Dendritic cell treated with granulocyte-macrophage colony-stimulating factor and Interleukin-4, amounts not matched to agents 40 ng/mL and 50 ng/mL, for 4 days (primary cell): ENCODE measurements at regions not wholly inside any gene's neighbourhood (a gene's known extent, or its start where the extent isn't known, plus 50 kb on each side); places are given as distances from the start of the nearest gene placed in this dataset.
A peak's percentile ranks its signal among the peaks of the same experiment; 100 is the strongest.

ENCODE experiments used
- H3K27ac Mint-ChIP-seq: one replicate; pipeline ENCODE4 v1.8.0; 2022; ENCODE audit warnings: mild to moderate bottlenecking, mixed read lengths
- H3K27me3 Mint-ChIP-seq: one replicate; pipeline ENCODE4 v1.8.0; 2022; ENCODE audit warnings: mild to moderate bottlenecking, mixed read lengths
- H3K36me3 Mint-ChIP-seq: one replicate; pipeline ENCODE4 v1.8.0; 2022; ENCODE audit warnings: low read depth, mixed read lengths
- H3K4me1 Mint-ChIP-seq: one replicate; pipeline ENCODE4 v1.8.0; 2022; ENCODE audit warnings: low read depth, mixed read lengths
- H3K4me3 Mint-ChIP-seq: one replicate; pipeline ENCODE4 v1.8.0; 2022; ENCODE audit warnings: mild to moderate bottlenecking, moderate library complexity, mixed read lengths
- H3K9me3 Mint-ChIP-seq: one replicate; pipeline ENCODE4 v1.8.0; 2022; ENCODE audit warnings: mixed read lengths
- intact Hi-C: fragments of 100-400 bp; cut with micrococcal nuclease; formaldehyde crosslinking; loops from one replicate; pipeline ENCODE4 v1.15.0; 2022

- intact Hi-C loops: no loop called here
- Mint-ChIP-seq H3K9me3 (peaks cover 25% of the 10 kb centered on the region), H3K4me3 (no peak overlapping the region), H3K4me1 (no peaks in the 10 kb centered on the region), H3K27me3 (peaks cover 4% of the 10 kb centered on the region), H3K36me3 (no peaks in the 10 kb centered on the region), H3K27ac (no peak overlapping the region)
Measured at GRCh38 chr17:69735285-69735684, 320.8 kb downstream of the MAP2K6 start.

DNA sequence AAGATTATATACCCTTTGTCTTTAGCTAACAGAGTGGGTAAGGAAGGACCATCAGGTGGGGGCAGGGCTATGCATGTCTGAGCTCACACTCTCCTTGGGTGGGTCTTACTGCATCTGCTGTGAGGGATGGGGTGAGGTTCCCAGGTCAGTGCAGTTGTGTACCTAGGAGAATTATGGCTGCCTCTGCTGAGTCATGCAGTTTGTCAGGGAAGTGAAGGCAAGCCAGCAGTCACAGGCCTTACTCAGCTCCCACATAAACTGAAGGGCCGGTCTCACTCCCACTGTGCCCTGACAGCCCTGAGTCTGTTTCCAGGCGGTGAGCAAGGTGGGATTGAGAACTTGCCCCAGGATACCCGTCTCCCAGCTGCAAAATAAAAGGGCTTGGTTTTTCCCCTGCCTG lies 328.6 kb downstream of the MAP2K6 start:
- Mint-ChIP-seq H3K27me3 (no peaks in the 10 kb centered on the region), H3K36me3 (no peaks in the 10 kb centered on the region), H3K4me3 (no peak overlapping the region), H3K4me1 (no peaks in the 10 kb centered on the region), H3K27ac (no peak overlapping the region), H3K9me3 (peaks cover 45% of the 10 kb centered on the region)
- intact Hi-C loops: no loop called here

DNA sequence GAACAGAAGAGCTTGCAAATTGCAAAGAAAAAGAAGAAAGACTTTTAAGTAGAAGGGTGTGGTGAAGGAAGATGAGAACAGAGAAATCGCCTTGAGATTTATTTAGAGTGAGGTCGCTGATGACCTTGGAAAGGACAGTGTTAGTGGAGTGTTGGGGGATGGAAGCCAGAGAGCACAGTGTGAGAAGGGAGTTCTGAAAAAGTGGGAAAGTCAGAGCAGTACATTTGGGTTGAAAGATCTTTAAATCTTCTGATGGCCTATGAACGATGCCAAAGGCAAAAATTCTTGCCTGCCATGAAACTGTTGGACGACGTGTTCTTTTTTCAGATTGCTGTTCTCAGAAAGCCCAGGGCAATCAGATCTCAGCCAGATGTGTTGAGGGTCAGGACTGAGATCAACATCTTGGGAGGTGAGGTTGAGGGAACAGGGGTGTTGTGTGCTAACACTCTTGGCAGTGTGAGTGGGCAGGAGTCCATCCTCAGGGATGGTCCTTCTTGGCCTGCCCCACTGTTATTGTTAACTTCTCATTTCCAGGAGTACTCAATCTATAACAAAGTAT lies 330.1 kb downstream of the MAP2K6 start:
- Mint-ChIP-seq H3K27me3 (no peaks in the 10 kb centered on the region), H3K27ac (no peak overlapping the region), H3K36me3 (no peaks in the 10 kb centered on the region), H3K4me1 (no peaks in the 10 kb centered on the region), H3K9me3 (peaks cover 30% of the 10 kb centered on the region), H3K4me3 (no peak overlapping the region)
- intact Hi-C loops: no loop called here

DNA sequence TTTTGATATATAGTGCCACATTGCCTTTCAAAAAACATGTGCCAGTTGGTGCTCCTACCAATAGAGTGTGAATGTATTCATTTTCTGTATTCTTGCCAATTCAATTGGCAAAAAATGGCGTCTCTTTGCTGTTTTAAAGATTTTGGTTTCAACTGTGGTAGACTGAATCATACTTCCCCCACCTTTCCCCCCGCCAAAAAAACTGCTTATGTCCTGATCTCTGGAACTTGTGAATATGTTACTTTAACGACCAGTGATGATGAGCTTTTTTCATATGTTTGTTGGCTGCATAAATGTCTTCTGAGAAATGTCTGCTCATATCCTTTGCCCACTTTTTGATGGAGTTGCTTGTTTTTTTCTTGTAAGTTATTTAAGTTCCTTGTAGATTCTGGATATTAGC lies 325.1 kb upstream of the KCNJ16 start:
- no peak overlapping the region for H3K27ac Mint-ChIP-seq
- H3K36me3 Mint-ChIP-seq: no peaks in the 10 kb centered on the region
- no peaks in the 10 kb centered on the region for H3K4me1 Mint-ChIP-seq
- H3K4me3 Mint-ChIP-seq: no peak overlapping the region
- H3K9me3 Mint-ChIP-seq: no peaks in the 10 kb centered on the region
- no peaks in the 10 kb centered on the region for H3K27me3 Mint-ChIP-seq
- intact Hi-C loops: no loop called here

DNA sequence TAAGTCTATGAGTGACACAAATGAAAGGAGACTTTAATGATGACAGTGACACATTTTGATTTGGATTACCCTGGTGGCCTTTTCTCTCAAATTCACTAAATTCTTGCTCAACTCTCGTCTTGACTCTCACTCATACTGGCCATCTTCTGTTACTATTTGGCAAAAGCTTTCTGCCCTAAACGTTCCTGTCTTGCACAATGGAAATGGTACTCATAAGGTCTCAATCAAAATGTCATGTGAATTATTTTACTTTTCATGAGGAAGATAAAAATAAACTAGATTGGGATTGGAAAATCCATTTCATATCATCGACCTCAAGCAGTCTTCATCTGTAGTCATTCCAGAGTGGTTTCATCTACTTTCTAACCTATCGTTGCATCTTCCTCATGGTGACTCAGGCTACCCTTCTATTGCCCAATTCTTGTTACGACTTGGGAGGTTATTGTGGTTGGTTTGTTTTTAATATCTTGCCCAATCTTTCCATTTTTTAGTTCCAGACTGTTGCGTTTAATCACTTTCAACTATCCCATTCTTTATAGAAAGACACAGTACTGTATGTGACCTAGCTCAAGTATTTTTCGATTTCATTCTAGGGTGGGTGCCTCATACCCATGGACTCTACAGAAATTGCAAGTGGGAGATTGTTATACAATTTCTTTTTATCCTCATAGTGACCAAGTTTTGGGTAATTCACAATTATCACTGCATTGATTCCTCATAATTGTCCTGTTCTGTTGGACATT lies 317.2 kb upstream of the KCNJ16 start:
- Mint-ChIP-seq H3K27ac (no peak overlapping the region), H3K27me3 (peaks cover 4% of the 10 kb centered on the region), H3K36me3 (no peaks in the 10 kb centered on the region), H3K9me3 (peaks cover 9% of the 10 kb centered on the region), H3K4me3 (no peak overlapping the region), H3K4me1 (peaks cover 21% of the 10 kb centered on the region)
- intact Hi-C loops: no loop called here

GRCh38 chr17:69760562-69760961 lies 314.5 kb upstream of the KCNJ16 start:
- Mint-ChIP-seq H3K9me3 (peaks cover 9% of the 10 kb centered on the region), H3K27me3 (peaks cover 4% of the 10 kb centered on the region), H3K27ac (no peak overlapping the region), H3K4me3 (no peak overlapping the region), H3K36me3 (no peaks in the 10 kb centered on the region), H3K4me1 (peaks cover 21% of the 10 kb centered on the region)
- intact Hi-C loops: no loop called here

DNA sequence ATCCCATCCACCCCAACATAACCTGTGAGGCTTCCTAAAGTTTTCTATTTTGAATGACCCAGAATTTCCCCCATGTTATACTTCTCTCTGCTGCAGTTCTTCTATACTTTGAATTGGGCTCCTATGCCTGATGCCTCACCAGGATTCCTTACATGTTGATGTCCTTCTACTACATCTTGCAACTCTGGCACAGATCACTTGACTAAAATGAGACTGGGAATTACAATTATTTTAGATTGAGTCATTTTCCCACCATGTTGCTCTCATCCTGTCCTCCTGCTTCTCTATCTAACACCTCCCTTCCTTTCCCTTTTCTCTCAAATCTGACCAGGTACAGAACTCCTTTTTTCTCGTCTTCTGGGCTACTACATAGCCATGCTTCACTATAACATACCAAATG lies 314.0 kb upstream of the KCNJ16 start:
- Mint-ChIP-seq H3K4me3 (no peak overlapping the region), H3K27ac (no peak overlapping the region), H3K27me3 (peaks cover 4% of the 10 kb centered on the region), H3K36me3 (no peaks in the 10 kb centered on the region), H3K4me1 (peaks cover 21% of the 10 kb centered on the region), H3K9me3 (peaks cover 9% of the 10 kb centered on the region)
- intact Hi-C loops: no loop called here

- intact Hi-C loops: no loop called here
- no peak overlapping the region for H3K4me3 Mint-ChIP-seq
- peaks cover 9% of the 10 kb centered on the region for H3K9me3 Mint-ChIP-seq
- H3K36me3 Mint-ChIP-seq: no peaks in the 10 kb centered on the region
- peaks cover 4% of the 10 kb centered on the region for H3K27me3 Mint-ChIP-seq
- H3K4me1 Mint-ChIP-seq: peaks cover 21% of the 10 kb centered on the region
- H3K27ac Mint-ChIP-seq: peak overlapping the region; percentile 8
Measured at GRCh38 chr17:69761767-69762321, 313.2 kb upstream of the KCNJ16 start.

DNA sequence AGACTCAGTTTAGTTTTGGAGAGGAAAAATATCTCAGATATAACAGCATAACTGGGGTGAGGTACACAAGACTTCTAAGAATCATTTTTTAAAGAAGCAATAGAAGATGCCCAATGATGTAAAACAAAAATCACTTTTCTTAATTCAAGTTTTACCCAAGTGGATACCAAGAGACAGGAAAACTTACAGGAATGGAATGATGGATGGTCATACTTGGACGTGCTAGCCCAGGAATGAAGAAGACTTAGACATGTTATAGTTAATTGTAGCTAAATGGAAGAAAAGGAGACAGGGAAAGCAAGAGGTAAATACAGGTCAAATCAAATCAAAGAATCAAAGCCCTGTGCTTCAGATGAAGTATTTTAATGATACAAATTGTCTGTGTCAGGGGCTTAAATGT lies 312.7 kb upstream of the KCNJ16 start:
- Mint-ChIP-seq H3K4me3 (no peak overlapping the region), H3K9me3 (peaks cover 9% of the 10 kb centered on the region), H3K27ac (no peak overlapping the region), H3K27me3 (peaks cover 4% of the 10 kb centered on the region), H3K4me1 (peaks cover 21% of the 10 kb centered on the region), H3K36me3 (no peaks in the 10 kb centered on the region)
- intact Hi-C loops: no loop called here

GRCh38 chr17:69762766-69763165 lies 312.3 kb upstream of the KCNJ16 start:
- Mint-ChIP-seq H3K27me3 (peaks cover 4% of the 10 kb centered on the region), H3K4me1 (peaks cover 19% of the 10 kb centered on the region), H3K4me3 (no peak overlapping the region), H3K27ac (no peak overlapping the region), H3K36me3 (no peaks in the 10 kb centered on the region), H3K9me3 (peaks cover 7% of the 10 kb centered on the region)
- intact Hi-C loops: no loop called here

DNA sequence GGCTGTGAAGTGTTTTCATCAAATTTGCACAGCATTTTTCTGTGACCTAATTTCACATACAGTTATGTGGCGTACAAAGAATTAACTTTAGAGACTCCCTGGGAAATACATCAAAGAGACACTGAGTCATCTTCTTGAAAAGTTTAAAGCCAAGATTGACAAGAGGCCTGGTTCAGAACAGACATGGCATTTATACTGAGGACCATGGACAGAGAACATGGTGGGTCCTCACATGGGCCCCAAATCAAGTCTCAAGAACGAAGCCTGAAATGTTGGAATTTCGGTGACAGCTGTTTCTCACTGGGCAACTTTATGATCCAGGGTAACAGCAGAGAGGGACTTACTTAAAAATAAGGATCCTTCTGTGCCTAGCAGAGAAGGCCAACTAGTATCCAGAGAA lies 311.5 kb upstream of the KCNJ16 start:
- H3K9me3 Mint-ChIP-seq: no peaks in the 10 kb centered on the region
- peaks cover 4% of the 10 kb centered on the region for H3K27me3 Mint-ChIP-seq
- peaks cover 11% of the 10 kb centered on the region for H3K4me1 Mint-ChIP-seq
- H3K27ac Mint-ChIP-seq: no peak overlapping the region
- no peaks in the 10 kb centered on the region for H3K36me3 Mint-ChIP-seq
- H3K4me3 Mint-ChIP-seq: no peak overlapping the region
- intact Hi-C loops: no loop called here

DNA sequence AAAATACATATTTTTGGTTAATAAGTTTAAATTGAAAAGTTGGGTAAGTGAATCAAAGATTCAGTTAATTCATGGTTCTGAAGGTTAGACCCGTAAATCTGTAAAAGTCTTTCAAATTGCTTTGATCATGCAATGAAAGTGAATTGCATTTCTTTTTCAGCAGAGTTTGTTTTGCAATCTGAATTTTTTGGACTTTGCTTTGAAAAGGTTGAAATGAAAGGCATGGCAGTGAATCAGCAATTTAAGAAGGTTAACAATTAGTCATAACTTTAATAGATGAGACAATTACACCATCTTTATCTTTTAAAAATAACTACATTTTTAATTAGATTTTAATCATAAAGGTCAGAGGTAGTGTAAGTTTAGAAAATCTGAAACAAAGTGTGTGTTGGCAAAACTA lies 310.9 kb upstream of the KCNJ16 start:
- peaks cover 11% of the 10 kb centered on the region for H3K4me1 Mint-ChIP-seq
- H3K36me3 Mint-ChIP-seq: no peaks in the 10 kb centered on the region
- intact Hi-C loops: no loop called here
- H3K27ac Mint-ChIP-seq: no peak overlapping the region
- no peak overlapping the region for H3K4me3 Mint-ChIP-seq
- H3K9me3 Mint-ChIP-seq: no peaks in the 10 kb centered on the region
- H3K27me3 Mint-ChIP-seq: peaks cover 4% of the 10 kb centered on the region

DNA sequence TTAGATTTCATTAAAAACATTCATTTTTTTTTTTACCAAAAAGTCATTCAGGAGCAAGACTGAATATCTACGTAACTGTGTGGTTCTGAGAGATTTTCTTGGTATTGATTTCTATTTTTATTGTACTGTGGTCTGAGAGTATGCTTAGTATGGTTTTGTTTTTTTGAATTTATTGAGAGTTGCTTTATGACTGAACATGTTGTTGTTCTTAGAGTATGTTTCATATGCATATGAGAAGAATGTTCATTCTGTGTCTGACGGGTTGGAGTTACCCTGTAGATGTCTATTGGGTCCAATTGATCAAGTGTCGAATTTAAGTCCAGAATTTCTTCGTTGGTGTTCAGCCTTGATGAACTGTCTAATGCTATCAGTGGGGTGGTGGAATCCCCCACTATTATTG lies 306.0 kb upstream of the KCNJ16 start:
- no peaks in the 10 kb centered on the region for H3K4me1 Mint-ChIP-seq
- intact Hi-C loops: no loop called here
- H3K36me3 Mint-ChIP-seq: no peaks in the 10 kb centered on the region
- H3K4me3 Mint-ChIP-seq: no peak overlapping the region
- peaks cover 10% of the 10 kb centered on the region for H3K9me3 Mint-ChIP-seq
- H3K27me3 Mint-ChIP-seq: peaks cover 4% of the 10 kb centered on the region
- no peak overlapping the region for H3K27ac Mint-ChIP-seq

GRCh38 chr17:69773081-69773480 lies 301.9 kb upstream of the KCNJ16 start:
- H3K36me3 Mint-ChIP-seq: no peaks in the 10 kb centered on the region
- no peak overlapping the region for H3K4me3 Mint-ChIP-seq
- H3K4me1 Mint-ChIP-seq: peaks cover 11% of the 10 kb centered on the region
- intact Hi-C loops: no loop called here
- H3K27ac Mint-ChIP-seq: no peak overlapping the region
- H3K9me3 Mint-ChIP-seq: peaks cover 10% of the 10 kb centered on the region
- H3K27me3 Mint-ChIP-seq: peaks cover 6% of the 10 kb centered on the region
